ENCODE measurements at regions not wholly inside any gene's neighbourhood (a gene's known extent, or its start where the extent isn't known, plus 50 kb on each side); places are given as distances from the start of the nearest gene placed in this dataset.

GRCh38 chr2:81583311-81584108 is 1279.0 kb upstream of the LRRTM1 start:
- FAIRE-seq = no peak

GRCh38 chr2:81576713-81577112 is 1272.2 kb upstream of the LRRTM1 start:
- no peak for FAIRE-seq

- FAIRE-seq = no peak
These were observed 1246.6 kb upstream of the LRRTM1 start for GRCh38 chr2:81551040-81551634.

GRCh38 chr2:81550277-81550676 is 1245.7 kb upstream of the LRRTM1 start:
- no peak for FAIRE-seq

- FAIRE-seq = no peak
These were observed 1245.1 kb upstream of the LRRTM1 start for GRCh38 chr2:81549646-81550045.

GRCh38 chr2:81545626-81546025 is 1241.1 kb upstream of the LRRTM1 start:
- no peak for FAIRE-seq

GRCh38 chr2:81542119-81542518 is 1237.6 kb upstream of the LRRTM1 start:
- FAIRE-seq = no peak

GRCh38 chr2:81529944-81530343 is 1225.4 kb upstream of the LRRTM1 start:
- no peak for FAIRE-seq

- no peak for FAIRE-seq
These were observed 1224.4 kb upstream of the LRRTM1 start for GRCh38 chr2:81528852-81529480.

GRCh38 chr2:81523344-81523743 is 1218.8 kb upstream of the LRRTM1 start:
- FAIRE-seq = no peak

GRCh38 chr2:81513328-81513727 is 1208.8 kb upstream of the LRRTM1 start:
- FAIRE-seq = no peak

- FAIRE-seq = no peak
These were observed 1201.0 kb upstream of the LRRTM1 start for GRCh38 chr2:81505586-81505985.

- no peak for FAIRE-seq
These were observed 1191.0 kb upstream of the LRRTM1 start for GRCh38 chr2:81495556-81495955.

- no peak for FAIRE-seq
These were observed 1178.7 kb upstream of the LRRTM1 start for GRCh38 chr2:81483254-81483653.

GRCh38 chr2:81481994-81482368 is 1177.4 kb upstream of the LRRTM1 start:
- FAIRE-seq = no peak

GRCh38 chr2:81481242-81481993 is 1176.9 kb upstream of the LRRTM1 start:
- no peak for FAIRE-seq

GRCh38 chr2:81467096-81467495 is 1162.5 kb upstream of the LRRTM1 start:
- no peak for FAIRE-seq

GRCh38 chr2:81462420-81462819 is 1157.9 kb upstream of the LRRTM1 start:
- no peak for FAIRE-seq

- no peak for FAIRE-seq
These were observed 1140.6 kb upstream of the LRRTM1 start for GRCh38 chr2:81445176-81445575.

- FAIRE-seq = no peak
These were observed 1133.0 kb upstream of the LRRTM1 start for GRCh38 chr2:81437456-81438000.

- no peak for FAIRE-seq
These were observed 1131.7 kb upstream of the LRRTM1 start for GRCh38 chr2:81436256-81436655.

- FAIRE-seq = no peak
These were observed 1108.1 kb upstream of the LRRTM1 start for GRCh38 chr2:81412681-81413080.

GRCh38 chr2:81403508-81403907 is 1099.0 kb upstream of the LRRTM1 start:
- no peak for FAIRE-seq
